ENCODE measurements at regions not wholly inside any gene's neighbourhood (a gene's known extent, or its start where the extent isn't known, plus 50 kb on each side); places are given as distances from the start of the nearest gene placed in this dataset.

DNA sequence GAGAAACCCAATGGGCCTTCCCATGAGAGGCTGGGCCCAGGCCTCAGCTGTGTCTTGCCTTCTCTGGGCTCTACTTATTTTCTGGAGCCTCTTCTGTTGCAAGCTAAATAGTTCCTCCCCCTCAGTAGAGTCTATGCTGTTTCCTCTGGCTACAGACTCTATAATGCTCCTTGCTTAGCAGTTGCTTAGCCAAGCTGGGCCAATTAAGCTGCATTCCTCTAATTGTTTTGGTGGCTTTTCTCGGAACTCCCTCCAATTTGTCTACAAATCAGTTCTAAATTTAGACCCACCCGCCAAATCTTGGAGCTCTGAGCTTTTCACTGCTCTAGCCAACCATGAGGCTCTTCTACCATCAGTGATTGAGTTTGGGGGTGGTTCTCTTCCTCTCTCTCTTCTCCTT lies 302.7 kb upstream of the ASIC2 start:
- Histone ChIP-seq H3K4me1 (peaks cover 7% of the 10 kb centered on the region), H3K27ac (no peak overlapping the region), H3K27me3 (no peaks in the 10 kb centered on the region), H3K4me3 (no peak overlapping the region), H3K9me3 (no peaks in the 10 kb centered on the region), H3K36me3 (no peaks in the 10 kb centered on the region)
- intact Hi-C loops (cut with DNase I) = no loop called here
- DNase-seq (no peak), ATAC-seq (peak; percentile 29)
- TF ChIP-seq, protein P1, sequence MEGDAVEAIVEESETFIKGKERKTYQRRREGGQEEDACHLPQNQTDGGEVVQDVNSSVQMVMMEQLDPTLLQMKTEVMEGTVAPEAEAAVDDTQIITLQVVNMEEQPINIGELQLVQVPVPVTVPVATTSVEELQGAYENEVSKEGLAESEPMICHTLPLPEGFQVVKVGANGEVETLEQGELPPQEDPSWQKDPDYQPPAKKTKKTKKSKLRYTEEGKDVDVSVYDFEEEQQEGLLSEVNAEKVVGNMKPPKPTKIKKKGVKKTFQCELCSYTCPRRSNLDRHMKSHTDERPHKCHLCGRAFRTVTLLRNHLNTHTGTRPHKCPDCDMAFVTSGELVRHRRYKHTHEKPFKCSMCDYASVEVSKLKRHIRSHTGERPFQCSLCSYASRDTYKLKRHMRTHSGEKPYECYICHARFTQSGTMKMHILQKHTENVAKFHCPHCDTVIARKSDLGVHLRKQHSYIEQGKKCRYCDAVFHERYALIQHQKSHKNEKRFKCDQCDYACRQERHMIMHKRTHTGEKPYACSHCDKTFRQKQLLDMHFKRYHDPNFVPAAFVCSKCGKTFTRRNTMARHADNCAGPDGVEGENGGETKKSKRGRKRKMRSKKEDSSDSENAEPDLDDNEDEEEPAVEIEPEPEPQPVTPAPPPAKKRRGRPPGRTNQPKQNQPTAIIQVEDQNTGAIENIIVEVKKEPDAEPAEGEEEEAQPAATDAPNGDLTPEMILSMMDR (IDR thresholded peaks at IDR 0.05) = no peak

- Histone ChIP-seq H3K4me3 (no peak overlapping the region), H3K27ac (no peak overlapping the region), H3K9me3 (no peaks in the 10 kb centered on the region), H3K36me3 (no peaks in the 10 kb centered on the region), H3K4me1 (peaks cover 7% of the 10 kb centered on the region), H3K27me3 (no peaks in the 10 kb centered on the region)
- TF ChIP-seq, protein P1 (IDR thresholded peaks at IDR 0.05) = no peak
- intact Hi-C loops (cut with DNase I) = no loop called here
- DNase-seq (no peak), ATAC-seq (no peak)
Measured at GRCh38 chr17:33596899-33597298, 303.8 kb upstream of the ASIC2 start.

GRCh38 chr17:33598797-33599196 lies 305.7 kb upstream of the ASIC2 start:
- DNase-seq (no peak), ATAC-seq (no peak)
- Histone ChIP-seq H3K4me1 (peaks cover 7% of the 10 kb centered on the region), H3K27me3 (no peaks in the 10 kb centered on the region), H3K27ac (no peak overlapping the region), H3K4me3 (no peak overlapping the region), H3K36me3 (no peaks in the 10 kb centered on the region), H3K9me3 (no peaks in the 10 kb centered on the region)
- intact Hi-C loops (cut with DNase I) = no loop called here
- TF ChIP-seq, protein P1 (IDR thresholded peaks at IDR 0.05) = no peak

- H3K9me3 ChIP-seq = no peaks in the 10 kb centered on the region
- H3K27ac ChIP-seq = no peak overlapping the region
- no peak overlapping the region for H3K4me3 ChIP-seq
- no peaks in the 10 kb centered on the region for H3K4me1 ChIP-seq
- no peaks in the 10 kb centered on the region for H3K27me3 ChIP-seq
- DNase-seq = no peak
- no peaks in the 10 kb centered on the region for H3K36me3 ChIP-seq
- ATAC-seq = no peak
- intact Hi-C loops (cut with DNase I) = no loop called here
- TF ChIP-seq, protein P1 (IDR thresholded peaks at IDR 0.05) = no peak
Measured at GRCh38 chr17:33602981-33603380, 309.9 kb upstream of the ASIC2 start.

GRCh38 chr17:33603789-33604188 lies 310.7 kb upstream of the ASIC2 start:
- Histone ChIP-seq H3K27me3 (no peaks in the 10 kb centered on the region), H3K27ac (no peak overlapping the region), H3K4me1 (no peaks in the 10 kb centered on the region), H3K9me3 (no peaks in the 10 kb centered on the region), H3K36me3 (no peaks in the 10 kb centered on the region), H3K4me3 (no peak overlapping the region)
- TF ChIP-seq, protein P1 (IDR thresholded peaks at IDR 0.05) = no peak
- intact Hi-C loops (cut with DNase I) = no loop called here
- ATAC-seq (no peak), DNase-seq (no peak)

- Histone ChIP-seq H3K27ac (no peak overlapping the region), H3K36me3 (no peaks in the 10 kb centered on the region), H3K4me1 (no peaks in the 10 kb centered on the region), H3K27me3 (no peaks in the 10 kb centered on the region), H3K9me3 (no peaks in the 10 kb centered on the region), H3K4me3 (no peak overlapping the region)
- DNase-seq (no peak), ATAC-seq (no peak)
- intact Hi-C loops (cut with DNase I) = no loop called here
- TF ChIP-seq, protein P1 (IDR thresholded peaks at IDR 0.05) = no peak
Measured at GRCh38 chr17:33611532-33611931, 318.4 kb upstream of the ASIC2 start.

Measured in upper lobe of right lung (tissue), 1 donor.